ENCODE measurements at regions not wholly inside any gene's neighbourhood (a gene's known extent, or its start where the extent isn't known, plus 50 kb on each side); places are given as distances from the start of the nearest gene placed in this dataset.

- no peak for TF ChIP-seq ZNF462 (CRISPR knock-in tag; IDR thresholded peaks at IDR 0.05)
- no peak for TF ChIP-seq POLR2AphosphoS5 (IDR thresholded peaks at IDR 0.05; ENCODE audit: low read depth)
- no peak for TF ChIP-seq ZNF331 (CRISPR knock-in tag; IDR thresholded peaks at IDR 0.05; ENCODE audit: low read depth)
- TF ChIP-seq EZH2 (IDR thresholded peaks at IDR 0.05; ENCODE audit: low read depth, unreplicated experiment), result no peak
- no peak for TF ChIP-seq CTCF (conservative IDR thresholded peaks at IDR 0.05; ENCODE audit: low read depth in 2 of 2)
- no peak for TF ChIP-seq EZH2phosphoT487 (IDR thresholded peaks at IDR 0.05; ENCODE audit: unreplicated experiment)
- TF ChIP-seq CREB1 (CRISPR knock-in tag; IDR thresholded peaks at IDR 0.05; ENCODE audit: low read depth), result no peak
- TF ChIP-seq, protein P1, sequence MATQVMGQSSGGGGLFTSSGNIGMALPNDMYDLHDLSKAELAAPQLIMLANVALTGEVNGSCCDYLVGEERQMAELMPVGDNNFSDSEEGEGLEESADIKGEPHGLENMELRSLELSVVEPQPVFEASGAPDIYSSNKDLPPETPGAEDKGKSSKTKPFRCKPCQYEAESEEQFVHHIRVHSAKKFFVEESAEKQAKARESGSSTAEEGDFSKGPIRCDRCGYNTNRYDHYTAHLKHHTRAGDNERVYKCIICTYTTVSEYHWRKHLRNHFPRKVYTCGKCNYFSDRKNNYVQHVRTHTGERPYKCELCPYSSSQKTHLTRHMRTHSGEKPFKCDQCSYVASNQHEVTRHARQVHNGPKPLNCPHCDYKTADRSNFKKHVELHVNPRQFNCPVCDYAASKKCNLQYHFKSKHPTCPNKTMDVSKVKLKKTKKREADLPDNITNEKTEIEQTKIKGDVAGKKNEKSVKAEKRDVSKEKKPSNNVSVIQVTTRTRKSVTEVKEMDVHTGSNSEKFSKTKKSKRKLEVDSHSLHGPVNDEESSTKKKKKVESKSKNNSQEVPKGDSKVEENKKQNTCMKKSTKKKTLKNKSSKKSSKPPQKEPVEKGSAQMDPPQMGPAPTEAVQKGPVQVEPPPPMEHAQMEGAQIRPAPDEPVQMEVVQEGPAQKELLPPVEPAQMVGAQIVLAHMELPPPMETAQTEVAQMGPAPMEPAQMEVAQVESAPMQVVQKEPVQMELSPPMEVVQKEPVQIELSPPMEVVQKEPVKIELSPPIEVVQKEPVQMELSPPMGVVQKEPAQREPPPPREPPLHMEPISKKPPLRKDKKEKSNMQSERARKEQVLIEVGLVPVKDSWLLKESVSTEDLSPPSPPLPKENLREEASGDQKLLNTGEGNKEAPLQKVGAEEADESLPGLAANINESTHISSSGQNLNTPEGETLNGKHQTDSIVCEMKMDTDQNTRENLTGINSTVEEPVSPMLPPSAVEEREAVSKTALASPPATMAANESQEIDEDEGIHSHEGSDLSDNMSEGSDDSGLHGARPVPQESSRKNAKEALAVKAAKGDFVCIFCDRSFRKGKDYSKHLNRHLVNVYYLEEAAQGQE (IDR thresholded peaks at IDR 0.05; ENCODE audit: unreplicated experiment), result no peak
Measured at GRCh38 chr6:7045331-7045730, 62.4 kb upstream of the RREB1 start (continued).
